ENCODE measurements at regions not wholly inside any gene's neighbourhood (a gene's known extent, or its start where the extent isn't known, plus 50 kb on each side); places are given as distances from the start of the nearest gene placed in this dataset.

GRCh38 chr2:145598434-145598833 lies 1078.5 kb upstream of the ZEB2 start:
- no peaks in the 10 kb centered on the region for H3K9me3 ChIP-seq (ENCODE audit: insufficient read depth, low read depth)
- intact Hi-C loops (cut with micrococcal nuclease; ENCODE audit: unreplicated experiment) = no loop called here
- H3K36me3 ChIP-seq (ENCODE audit: low read depth) = no peaks in the 10 kb centered on the region
- CTCF ChIA-PET = no interaction called here
- no peak overlapping the region for H3K27ac ChIP-seq
- H4K20me1 ChIP-seq (ENCODE audit: insufficient read depth) = no peaks in the 10 kb centered on the region
- no peaks in the 10 kb centered on the region for H3K79me2 ChIP-seq (ENCODE audit: low read depth)
- H3K4me3 ChIP-seq = no peak overlapping the region
- H3K4me1 ChIP-seq (replicated peaks; ENCODE audit: insufficient read depth) = peaks cover 13% of the 10 kb centered on the region
- DNase-seq = no peak
- TF ChIP-seq CTCF (conservative IDR thresholded peaks at IDR 0.05) (no peak), EZH2 (IDR thresholded peaks at IDR 0.05; ENCODE audit: low read depth) (no peak)
- no peak overlapping the region for H2AFZ ChIP-seq
- H3K27me3 ChIP-seq (ENCODE audit: insufficient read depth, low read depth) = no peaks in the 10 kb centered on the region
- H3K9me2 ChIP-seq (ENCODE audit: insufficient read depth) = no peaks in the 10 kb centered on the region
- H3K4me2 ChIP-seq = no peak overlapping the region
- no peaks in the 10 kb centered on the region for H3F3A ChIP-seq (ENCODE audit: insufficient read depth, low read depth)
- no TSS peak for BruUV-seq (replicated peaks)
- POLR2A ChIA-PET (ENCODE audit: unreplicated experiment) = interaction anchor here (0.6 kb wide), 1 partner anchor 486 kb away, joined by 4 read pairs; no protein-coding TSS in a partner anchor

- H3K4me1 ChIP-seq (replicated peaks; ENCODE audit: insufficient read depth) = peaks cover 17% of the 10 kb centered on the region
- no peaks in the 10 kb centered on the region for H3K9me3 ChIP-seq (ENCODE audit: insufficient read depth, low read depth)
- no peak for DNase-seq
- no peak overlapping the region for H3K27ac ChIP-seq
- no peaks in the 10 kb centered on the region for H3F3A ChIP-seq (ENCODE audit: insufficient read depth, low read depth)
- H2AFZ ChIP-seq = no peak overlapping the region
- H3K79me2 ChIP-seq (ENCODE audit: low read depth) = no peaks in the 10 kb centered on the region
- no peaks in the 10 kb centered on the region for H3K36me3 ChIP-seq (ENCODE audit: low read depth)
- no peak overlapping the region for H3K4me3 ChIP-seq
- no peaks in the 10 kb centered on the region for H3K9me2 ChIP-seq (ENCODE audit: insufficient read depth)
- H3K4me2 ChIP-seq = no peak overlapping the region
- ChIA-PET POLR2A (ENCODE audit: unreplicated experiment) (no interaction called here), CTCF (no interaction called here)
- no peak for TF ChIP-seq EZH2 (IDR thresholded peaks at IDR 0.05; ENCODE audit: low read depth)
- no peak for TF ChIP-seq CTCF (conservative IDR thresholded peaks at IDR 0.05)
- BruUV-seq (replicated peaks) = no TSS peak
- H4K20me1 ChIP-seq (ENCODE audit: insufficient read depth) = no peaks in the 10 kb centered on the region
- H3K27me3 ChIP-seq (ENCODE audit: insufficient read depth, low read depth) = no peaks in the 10 kb centered on the region
- intact Hi-C loops (cut with micrococcal nuclease; ENCODE audit: unreplicated experiment) = no loop called here
Measured at GRCh38 chr2:145597809-145598208, 1077.9 kb upstream of the ZEB2 start.

- no peak for TF ChIP-seq CTCF (conservative IDR thresholded peaks at IDR 0.05)
- no peak for TF ChIP-seq EZH2 (IDR thresholded peaks at IDR 0.05; ENCODE audit: low read depth)
- BruUV-seq (replicated peaks) = no TSS peak
- DNase-seq = no peak
- no peaks in the 10 kb centered on the region for H3K36me3 ChIP-seq (ENCODE audit: low read depth)
- no peak overlapping the region for H3K4me3 ChIP-seq
- H4K20me1 ChIP-seq (ENCODE audit: insufficient read depth) = no peaks in the 10 kb centered on the region
- H3K27ac ChIP-seq = no peak overlapping the region
- H3K79me2 ChIP-seq (ENCODE audit: low read depth) = no peaks in the 10 kb centered on the region
- H3K9me3 ChIP-seq (ENCODE audit: insufficient read depth, low read depth) = peaks cover 1% of the 10 kb centered on the region; the same call in 1 of the 2 replicates
- H3F3A ChIP-seq (ENCODE audit: insufficient read depth, low read depth) = no peaks in the 10 kb centered on the region
- H3K9me2 ChIP-seq (ENCODE audit: insufficient read depth) = no peaks in the 10 kb centered on the region
- CTCF ChIA-PET = no interaction called here
- no peak overlapping the region for H3K4me2 ChIP-seq
- no peaks in the 10 kb centered on the region for H3K27me3 ChIP-seq (ENCODE audit: insufficient read depth, low read depth)
- intact Hi-C loops (cut with micrococcal nuclease; ENCODE audit: unreplicated experiment) = no loop called here
- no peak overlapping the region for H2AFZ ChIP-seq
- peaks cover 17% of the 10 kb centered on the region for H3K4me1 ChIP-seq (replicated peaks; ENCODE audit: insufficient read depth)
- POLR2A ChIA-PET (ENCODE audit: unreplicated experiment) = no interaction called here
Measured at GRCh38 chr2:145597006-145597405, 1077.1 kb upstream of the ZEB2 start.
